Peyer's patch (tissue), 4 donors: ENCODE measurements at regions not wholly inside any gene's neighbourhood (a gene's known extent, or its start where the extent isn't known, plus 50 kb on each side); places are given as distances from the start of the nearest gene placed in this dataset.
"Not testable (repeated sequence)": the region's sequence is repeated elsewhere in the genome, so short reads cannot be mapped to it uniquely, and the experiment has no call there.

Experiments
- CTCF ChIP-seq, 6 experiments: fragments of 450-650 bp in 4 of 6; fragments of 200-600 bp in 2 of 6; sonication (generic) in 1 of 6; IDR thresholded peaks; one replicate each; pipeline ENCODE4 v1.5.1; 2017 to 2019; ENCODE audit warnings: antibody characterized with exemption in 6 of 6, mild to moderate bottlenecking in 3 of 6, moderate library complexity in 1 of 6
- POLR2A ChIP-seq, 2 donors: fragments of 450-650 bp; IDR thresholded peaks; one replicate each; pipeline ENCODE4 v1.5.1; 2017; ENCODE audit warnings: antibody characterized with exemption in 2 of 2, mild to moderate bottlenecking in 2 of 2, moderate library complexity in 2 of 2

- not testable (repeated sequence) for TF ChIP-seq CTCF, POLR2A (IDR thresholded peaks at IDR 0.05)
Measured at GRCh38 chr16:87124405-87124804, 192.8 kb downstream of the C16orf95 start.
